GM23248 (cell line): ENCODE measurements at regions not wholly inside any gene's neighbourhood (a gene's known extent, or its start where the extent isn't known, plus 50 kb on each side); places are given as distances from the start of the nearest gene placed in this dataset.

ENCODE experiments used
- DNase-seq: peaks from one replicate; pipeline ENCODE4 v3.0.0-alpha.2; 2015
- H2AFZ ChIP-seq: fragments of 200-600 bp; sonication (generic); 2 replicates; pipeline ENCODE4 v1.6.1; 2016; ENCODE audit warnings: antibody characterized with exemption
- H3F3A ChIP-seq: fragments of 200-600 bp; sonication (generic); 2 replicates; pipeline ENCODE4 v1.6.1; 2016; ENCODE audit warnings: mild to moderate bottlenecking, antibody characterized with exemption, mixed run types; ENCODE audit not compliant: insufficient read depth
- H3K27ac ChIP-seq: fragments of 200-600 bp; sonication (generic); 2 replicates; pipeline ENCODE4 v1.5.1; 2016; ENCODE audit warnings: mild to moderate bottlenecking
- H3K27me3 ChIP-seq: fragments of 200-600 bp; sonication (generic); replicated peaks from 2 replicates; pipeline ENCODE4 v1.6.1; 2016; ENCODE audit warnings: mild to moderate bottlenecking; ENCODE audit not compliant: insufficient read depth
- H3K36me3 ChIP-seq: fragments of 200-600 bp; sonication (generic); 2 replicates; pipeline ENCODE4 v1.6.1; 2016; ENCODE audit warnings: low read depth, mild to moderate bottlenecking
- H3K4me1 ChIP-seq: fragments of 200-600 bp; sonication (generic); 2 replicates; pipeline ENCODE4 v1.6.1; 2016; ENCODE audit warnings: mild to moderate bottlenecking; ENCODE audit not compliant: insufficient read depth
- H3K4me2 ChIP-seq: fragments of 200-600 bp; sonication (generic); one replicate; pipeline ENCODE4 v1.6.1; 2016; ENCODE audit warnings: mild to moderate bottlenecking; ENCODE audit not compliant: unreplicated experiment
- H3K4me3 ChIP-seq: fragments of 200-600 bp; sonication (generic); 2 replicates; pipeline ENCODE4 v1.5.1; 2016; ENCODE audit warnings: mild to moderate bottlenecking
- H3K79me2 ChIP-seq: fragments of 200-600 bp; sonication (generic); 2 replicates; pipeline ENCODE4 v1.6.1; 2016; ENCODE audit warnings: mild to moderate bottlenecking; ENCODE audit not compliant: insufficient read depth
- H3K9ac ChIP-seq: fragments of 200-600 bp; sonication (generic); 2 replicates; pipeline ENCODE4 v1.6.1; 2016; ENCODE audit warnings: mild to moderate bottlenecking
- H3K9me2 ChIP-seq: fragments of 200-600 bp; sonication (generic); 2 replicates; pipeline ENCODE4 v1.6.1; 2016; ENCODE audit warnings: mixed run types, mild to moderate bottlenecking, moderate library complexity; ENCODE audit not compliant: insufficient read depth
- H3K9me3 ChIP-seq: fragments of 200-600 bp; sonication (generic); one replicate; pipeline ENCODE4 v1.6.1; 2017; ENCODE audit warnings: low read depth
- H4K20me1 ChIP-seq: fragments of 200-600 bp; sonication (generic); 2 replicates; pipeline ENCODE4 v1.6.0; 2016; ENCODE audit not compliant: insufficient read depth
- EZH2 ChIP-seq: fragments of 200-600 bp; sonication (generic); IDR thresholded peaks from 2 replicates; pipeline ENCODE4 v1.6.1; 2018; ENCODE audit warnings: antibody characterized with exemption, mild to moderate bottlenecking; ENCODE audit not compliant: insufficient read depth, poor library complexity, severe bottlenecking
- EZH2phosphoT487 ChIP-seq: fragments of 200-600 bp; sonication (generic); IDR thresholded peaks from 2 replicates; pipeline ENCODE4 v1.6.1; 2018; ENCODE audit warnings: antibody characterized with exemption, moderate library complexity, mild to moderate bottlenecking, low read depth; ENCODE audit not compliant: insufficient read depth
- WGBS, 2 experiments: methylation state at CpG; one replicate each; pipeline ENCODE4 v1.1.6; 2015 to 2017; ENCODE audit warnings: low lambda C conversion rate in 2 of 2, low coverage in 1 of 2; ENCODE audit errors: missing lambda C conversion rate in 2 of 2; 5-methylcytosine and 5-hydroxymethylcytosine counted together
- in situ Hi-C: fragments of 300-500 bp; cut with MboI; formaldehyde crosslinking; loops from 2 replicates; pipeline ENCODE4 v1.15.0; 2020

GRCh38 chr13:22428188-22428828, 752.5 kb upstream of the SGCG start:
- no peak overlapping the region for H3K4me3 ChIP-seq
- H3K9me2 ChIP-seq = no peaks in the 10 kb centered on the region
- no peaks in the 10 kb centered on the region for H3K79me2 ChIP-seq
- in situ Hi-C loops = no loop called here
- H3K27ac ChIP-seq = no peak overlapping the region
- H3F3A ChIP-seq = no peaks in the 10 kb centered on the region
- H4K20me1 ChIP-seq = no peaks in the 10 kb centered on the region
- no peak for TF ChIP-seq EZH2phosphoT487
- no peak for TF ChIP-seq EZH2
- H2AFZ ChIP-seq = no peak overlapping the region
- no peaks in the 10 kb centered on the region for H3K27me3 ChIP-seq
- no peak for DNase-seq
- no peak overlapping the region for H3K4me2 ChIP-seq
- H3K4me1 ChIP-seq = no peaks in the 10 kb centered on the region
- no peak overlapping the region for H3K9ac ChIP-seq
- 40 to 42% methylated on average over 9 to 10 of the region's 10 CpGs for WGBS, 2 experiments
- H3K9me3 ChIP-seq = no peaks in the 10 kb centered on the region
- no peaks in the 10 kb centered on the region for H3K36me3 ChIP-seq

- H3K27ac ChIP-seq = no peak overlapping the region
- no peak overlapping the region for H3K4me3 ChIP-seq
- H3K9me2 ChIP-seq = no peaks in the 10 kb centered on the region
- DNase-seq = no peak
- no peaks in the 10 kb centered on the region for H3F3A ChIP-seq
- no peak overlapping the region for H2AFZ ChIP-seq
- TF ChIP-seq EZH2phosphoT487 (no peak), EZH2 (no peak)
- in situ Hi-C loops = no loop called here
- H4K20me1 ChIP-seq = no peaks in the 10 kb centered on the region
- H3K79me2 ChIP-seq = no peaks in the 10 kb centered on the region
- no peaks in the 10 kb centered on the region for H3K27me3 ChIP-seq
- H3K36me3 ChIP-seq = no peaks in the 10 kb centered on the region
- H3K4me2 ChIP-seq = no peak overlapping the region
- H3K9ac ChIP-seq = no peak overlapping the region
- H3K4me1 ChIP-seq = no peaks in the 10 kb centered on the region
- no peaks in the 10 kb centered on the region for H3K9me3 ChIP-seq
Measured at GRCh38 chr13:22432690-22433089, 748.1 kb upstream of the SGCG start.

- no peak overlapping the region for H2AFZ ChIP-seq
- no peak for DNase-seq
- H3K36me3 ChIP-seq = no peaks in the 10 kb centered on the region
- H3K4me2 ChIP-seq = no peak overlapping the region
- H3K9ac ChIP-seq = no peak overlapping the region
- TF ChIP-seq EZH2 (no peak), EZH2phosphoT487 (no peak)
- no peak overlapping the region for H3K27ac ChIP-seq
- 40 to 45% methylated on average over 7 of the region's 7 CpGs for WGBS, 2 experiments
- H3K27me3 ChIP-seq = no peaks in the 10 kb centered on the region
- in situ Hi-C loops = no loop called here
- H3K9me2 ChIP-seq = no peaks in the 10 kb centered on the region
- no peaks in the 10 kb centered on the region for H3K79me2 ChIP-seq
- no peaks in the 10 kb centered on the region for H3F3A ChIP-seq
- no peaks in the 10 kb centered on the region for H3K4me1 ChIP-seq
- no peaks in the 10 kb centered on the region for H4K20me1 ChIP-seq
- H3K9me3 ChIP-seq = no peaks in the 10 kb centered on the region
- no peak overlapping the region for H3K4me3 ChIP-seq
Measured at GRCh38 chr13:22447132-22447886, 733.5 kb upstream of the SGCG start.

- Histone ChIP-seq H3K4me1 (no peaks in the 10 kb centered on the region), H3K27ac (no peak overlapping the region), H4K20me1 (no peaks in the 10 kb centered on the region), H2AFZ (no peak overlapping the region), H3K36me3 (no peaks in the 10 kb centered on the region), H3K27me3 (no peaks in the 10 kb centered on the region), H3K9ac (no peak overlapping the region), H3K4me2 (no peak overlapping the region), H3K79me2 (no peaks in the 10 kb centered on the region), H3F3A (no peaks in the 10 kb centered on the region), H3K9me3 (no peaks in the 10 kb centered on the region), H3K4me3 (no peak overlapping the region), H3K9me2 (no peaks in the 10 kb centered on the region)
- in situ Hi-C loops = no loop called here
- no peak for DNase-seq
- TF ChIP-seq EZH2phosphoT487 (no peak), EZH2 (no peak)
- 46 to 57% methylated on average over 5 of the region's 5 CpGs for WGBS, 2 experiments
Measured at GRCh38 chr13:22449251-22449650, 731.5 kb upstream of the SGCG start.
